ENCODE measurements at regions not wholly inside any gene's neighbourhood (a gene's known extent, or its start where the extent isn't known, plus 50 kb on each side); places are given as distances from the start of the nearest gene placed in this dataset.
"Not testable (repeated sequence)": the region's sequence is repeated elsewhere in the genome, so short reads cannot be mapped to it uniquely, and the experiment has no call there.

DNA sequence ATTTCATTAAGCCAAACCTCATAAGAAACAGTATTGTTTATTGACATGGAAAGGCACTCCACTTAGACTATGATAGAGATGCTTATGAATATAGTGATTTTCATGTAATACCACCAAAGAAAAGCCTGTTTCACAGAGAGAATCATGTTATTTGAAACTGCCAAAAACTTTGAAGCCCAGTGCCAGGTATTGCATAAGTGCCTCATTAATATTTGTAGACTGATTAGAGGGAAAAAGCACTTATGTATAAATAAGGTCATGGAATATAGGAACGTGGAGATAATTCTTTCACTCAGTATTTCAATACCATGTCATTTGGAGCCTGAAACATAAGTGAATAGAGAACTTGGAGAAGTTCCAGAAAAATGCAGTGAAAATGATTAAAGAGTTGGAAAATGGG, 162.6 kb upstream of the CRIM1 start:
- Histone ChIP-seq H3K4me3 (no peak overlapping the region), H3K27ac (no peak overlapping the region), H3K36me3 (no peaks in the 10 kb centered on the region), H3K9me3 (no peaks in the 10 kb centered on the region), H3K4me1 (no peaks in the 10 kb centered on the region), H3K27me3 (no peaks in the 10 kb centered on the region)
- DNase-seq (no peak), ATAC-seq (no peak)
- TF ChIP-seq POLR2A (IDR thresholded peaks at IDR 0.05): no peak
- intact Hi-C loops (cut with DNase I): no loop called here
- WGBS, 4 donors: 17 to 52% (median 34%) methylated on average over 1 of the region's 1 CpG

DNA sequence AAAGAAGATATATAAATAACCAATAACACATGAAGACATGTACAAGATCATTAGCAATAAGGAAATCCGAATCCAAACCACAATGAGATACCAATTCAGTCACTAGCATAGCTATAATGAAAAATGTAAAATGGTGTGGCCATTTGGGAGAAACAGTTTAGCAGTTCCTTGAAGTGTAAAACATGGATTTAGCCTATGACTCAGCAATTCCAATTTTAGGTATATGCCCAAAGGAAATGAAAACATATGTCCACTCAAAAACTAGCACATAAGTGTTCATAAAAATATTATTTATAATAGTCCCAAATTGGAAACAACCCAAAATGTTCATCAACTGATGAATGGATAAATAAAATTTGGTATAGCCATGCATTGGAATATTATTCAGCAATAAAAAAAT, 165.5 kb upstream of the CRIM1 start:
- Histone ChIP-seq H3K27me3 (no peaks in the 10 kb centered on the region), H3K4me1 (no peaks in the 10 kb centered on the region), H3K27ac (no peak overlapping the region), H3K4me3 (no peak overlapping the region), H3K36me3 (no peaks in the 10 kb centered on the region), H3K9me3 (no peaks in the 10 kb centered on the region)
- intact Hi-C loops (cut with DNase I): no loop called here
- WGBS, 4 donors: 87 to 94% (median 90%) methylated on average over 1 of the region's 1 CpG
- ATAC-seq: no peak
- DNase-seq: no peak
- no peak for TF ChIP-seq POLR2A (IDR thresholded peaks at IDR 0.05)
- TF ChIP-seq, protein P1, sequence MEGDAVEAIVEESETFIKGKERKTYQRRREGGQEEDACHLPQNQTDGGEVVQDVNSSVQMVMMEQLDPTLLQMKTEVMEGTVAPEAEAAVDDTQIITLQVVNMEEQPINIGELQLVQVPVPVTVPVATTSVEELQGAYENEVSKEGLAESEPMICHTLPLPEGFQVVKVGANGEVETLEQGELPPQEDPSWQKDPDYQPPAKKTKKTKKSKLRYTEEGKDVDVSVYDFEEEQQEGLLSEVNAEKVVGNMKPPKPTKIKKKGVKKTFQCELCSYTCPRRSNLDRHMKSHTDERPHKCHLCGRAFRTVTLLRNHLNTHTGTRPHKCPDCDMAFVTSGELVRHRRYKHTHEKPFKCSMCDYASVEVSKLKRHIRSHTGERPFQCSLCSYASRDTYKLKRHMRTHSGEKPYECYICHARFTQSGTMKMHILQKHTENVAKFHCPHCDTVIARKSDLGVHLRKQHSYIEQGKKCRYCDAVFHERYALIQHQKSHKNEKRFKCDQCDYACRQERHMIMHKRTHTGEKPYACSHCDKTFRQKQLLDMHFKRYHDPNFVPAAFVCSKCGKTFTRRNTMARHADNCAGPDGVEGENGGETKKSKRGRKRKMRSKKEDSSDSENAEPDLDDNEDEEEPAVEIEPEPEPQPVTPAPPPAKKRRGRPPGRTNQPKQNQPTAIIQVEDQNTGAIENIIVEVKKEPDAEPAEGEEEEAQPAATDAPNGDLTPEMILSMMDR (IDR thresholded peaks at IDR 0.05): no peak

DNA sequence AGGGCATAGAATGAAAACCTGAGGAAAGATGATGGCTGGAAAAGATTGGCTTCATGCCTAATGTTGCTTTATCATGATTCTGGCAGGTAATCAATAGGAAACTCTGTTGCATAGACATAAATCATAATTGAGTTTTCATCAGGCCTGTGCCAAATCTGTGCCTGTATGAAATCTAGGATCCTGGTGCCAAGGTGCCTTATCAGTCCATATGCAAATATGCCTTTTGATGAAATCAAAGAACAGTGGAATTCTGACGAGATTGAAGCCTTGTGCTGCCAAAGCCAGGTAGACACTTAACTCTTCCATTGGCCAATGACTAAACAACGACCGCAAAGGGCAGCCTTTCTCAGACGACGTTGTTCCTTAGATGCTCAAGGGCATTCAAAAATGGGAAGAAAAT, 170.0 kb upstream of the CRIM1 start:
- no peak for TF ChIP-seq POLR2A (IDR thresholded peaks at IDR 0.05)
- TF ChIP-seq, protein P1 (IDR thresholded peaks at IDR 0.05): no peak
- ATAC-seq: no peak
- H3K4me3 ChIP-seq: no peak overlapping the region
- DNase-seq: no peak
- no peak overlapping the region for H3K27ac ChIP-seq
- no peaks in the 10 kb centered on the region for H3K9me3 ChIP-seq
- no peaks in the 10 kb centered on the region for H3K4me1 ChIP-seq
- H3K36me3 ChIP-seq: no peaks in the 10 kb centered on the region
- H3K27me3 ChIP-seq: no peaks in the 10 kb centered on the region
- intact Hi-C loops (cut with DNase I): no loop called here
- WGBS, 4 donors: 83 to 87% (median 84%) methylated on average over 5 of the region's 5 CpGs

DNA sequence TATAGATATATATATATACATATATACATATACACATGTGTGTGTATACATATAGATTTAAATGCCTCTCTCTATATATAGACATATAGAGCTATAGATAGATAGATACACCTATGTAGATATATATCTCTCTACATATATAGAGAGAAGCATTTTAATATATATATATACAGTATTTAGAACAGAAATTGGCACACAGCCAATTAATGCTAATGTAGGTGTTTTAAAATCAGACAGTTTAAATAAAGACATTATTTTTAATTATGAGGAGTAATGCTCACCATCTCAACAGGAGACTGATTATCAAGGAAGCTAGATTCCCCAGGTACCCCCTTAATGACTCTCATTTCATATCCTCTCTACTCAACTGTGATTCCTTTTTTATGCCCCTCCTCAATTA, 170.7 kb upstream of the CRIM1 start:
- no peak for DNase-seq
- no peaks in the 10 kb centered on the region for H3K9me3 ChIP-seq
- H3K27ac ChIP-seq: no peak overlapping the region
- no peak for ATAC-seq
- intact Hi-C loops (cut with DNase I): no loop called here
- H3K27me3 ChIP-seq: no peaks in the 10 kb centered on the region
- no peaks in the 10 kb centered on the region for H3K4me1 ChIP-seq
- H3K36me3 ChIP-seq: no peaks in the 10 kb centered on the region
- H3K4me3 ChIP-seq: no peak overlapping the region
- TF ChIP-seq POLR2A (IDR thresholded peaks at IDR 0.05): no peak
- TF ChIP-seq, protein P1 (IDR thresholded peaks at IDR 0.05): no peak

DNA sequence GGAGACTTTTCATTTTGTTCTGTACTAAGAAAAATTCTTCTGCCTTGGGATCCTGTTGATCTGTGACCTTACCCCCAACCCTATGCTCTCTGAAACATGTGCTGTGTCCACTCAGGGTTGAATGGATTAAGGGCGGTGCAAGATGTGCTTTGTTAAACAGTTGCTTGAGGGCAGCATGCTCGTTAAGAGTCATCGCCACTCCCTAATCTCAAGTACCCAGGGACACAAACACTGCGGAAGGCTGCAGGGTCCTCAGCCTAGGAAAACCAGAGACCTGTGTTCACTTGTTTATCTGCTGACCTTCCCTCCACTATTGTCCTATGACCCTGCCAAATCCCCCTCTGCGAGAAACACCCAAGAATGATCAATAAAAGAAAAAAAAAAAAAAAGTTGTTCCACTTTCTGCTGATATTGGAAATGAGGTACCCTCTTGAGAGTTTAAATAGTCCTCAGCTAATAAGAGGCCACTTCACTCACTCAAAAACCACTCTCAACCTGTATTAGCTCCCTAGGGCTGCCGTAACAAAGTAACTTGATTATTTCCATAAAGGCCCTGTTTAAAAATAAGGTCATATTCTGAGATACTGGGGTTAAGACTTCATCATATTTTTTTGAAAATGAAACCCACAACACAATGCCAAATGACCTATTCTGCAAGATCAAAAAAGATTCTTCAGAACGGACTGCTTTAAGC, 174.6 kb upstream of the CRIM1 start:
- DNase-seq; ATAC-seq; H3K27ac ChIP-seq; H3K27me3 ChIP-seq; H3K9me3 ChIP-seq; H3K4me1 ChIP-seq; H3K36me3 ChIP-seq; H3K4me3 ChIP-seq; intact Hi-C loops (cut with DNase I): not testable (repeated sequence)
- WGBS, 4 donors: 81 to 91% (median 88%) methylated on average over 7 of the region's 7 CpGs

DNA sequence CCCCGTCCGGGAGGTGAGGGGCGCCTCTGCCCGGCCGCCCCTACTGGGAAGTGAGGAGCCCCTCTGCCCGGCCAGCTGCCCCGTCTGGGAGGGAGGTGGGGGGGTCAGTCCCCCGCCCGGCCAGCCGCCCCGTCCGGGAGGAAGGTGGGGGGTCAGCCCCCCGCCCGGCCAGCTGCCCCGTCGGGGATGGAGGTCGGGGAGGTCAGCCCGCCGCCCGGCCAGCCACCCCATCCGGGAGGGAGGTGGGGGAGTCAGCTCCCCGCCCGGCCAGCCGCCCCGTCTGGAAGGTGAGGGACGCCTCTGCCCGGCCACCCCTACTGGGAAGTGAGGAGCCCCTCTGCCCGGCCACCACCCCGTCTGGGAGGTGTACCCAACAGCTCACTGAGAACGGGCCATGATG, 175.3 kb upstream of the CRIM1 start:
- H3K4me1 ChIP-seq; H3K36me3 ChIP-seq; intact Hi-C loops (cut with DNase I); H3K27ac ChIP-seq; H3K9me3 ChIP-seq; H3K4me3 ChIP-seq; ATAC-seq; H3K27me3 ChIP-seq; DNase-seq: not testable (repeated sequence)
- 88 to 99% (median 96%) methylated on average over 5 to 24 of the region's 30 CpGs for WGBS, 4 donors

DNA sequence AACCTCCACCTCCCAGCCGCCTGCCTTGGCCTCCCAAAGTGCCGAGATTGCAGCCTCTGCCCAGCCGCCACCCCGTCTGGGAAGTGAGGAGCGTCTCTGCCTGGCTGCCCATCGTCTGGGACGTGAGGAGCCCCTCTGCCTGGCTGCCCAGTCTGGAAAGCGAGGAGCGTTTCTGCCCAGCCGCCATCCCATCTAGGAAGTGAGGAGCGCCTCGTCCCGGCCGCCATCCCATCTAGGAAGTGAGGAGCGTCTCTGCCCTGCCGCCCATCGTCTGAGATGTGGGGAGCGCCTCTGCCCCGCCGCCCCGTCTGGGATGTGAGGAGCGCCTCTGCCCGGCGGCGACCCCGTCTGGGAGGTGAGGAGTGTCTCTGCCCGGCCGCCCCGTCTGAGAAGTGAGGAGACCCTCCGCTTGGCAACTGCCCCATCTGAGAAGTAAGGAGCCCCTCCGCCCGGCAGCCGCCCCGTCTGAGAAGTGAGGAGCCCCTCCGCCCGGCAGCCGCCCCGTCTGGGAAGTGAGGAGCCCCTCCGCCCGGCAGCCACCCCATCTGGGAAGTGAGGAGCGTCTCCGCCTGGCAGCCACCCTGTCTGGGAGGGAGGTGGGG, 175.8 kb upstream of the CRIM1 start:
- WGBS, 4 donors: 94 to 97% (median 95%) methylated on average over 16 to 40 of the region's 42 CpGs
- intact Hi-C loops (cut with DNase I); H3K27me3 ChIP-seq; H3K36me3 ChIP-seq; DNase-seq; ATAC-seq; H3K27ac ChIP-seq; H3K4me1 ChIP-seq; H3K9me3 ChIP-seq; H3K4me3 ChIP-seq: not testable (repeated sequence)
